WERI-Rb-1 (cell line): ENCODE measurements at regions not wholly inside any gene's neighbourhood (a gene's known extent, or its start where the extent isn't known, plus 50 kb on each side); places are given as distances from the start of the nearest gene placed in this dataset.

Experiments used
- DNase-seq: peaks from one replicate; pipeline ENCODE4 v3.0.0-alpha.2; 2020
- H3K27ac ChIP-seq: fragments of 250-450 bp; sonication (Bioruptor Pico); 2 replicates; pipeline ENCODE4 v1.5.1; 2020; ENCODE audit warnings: mild to moderate bottlenecking, moderate library complexity
- H3K27me3 ChIP-seq: fragments of 250-450 bp; sonication (Bioruptor Pico); 2 replicates; pipeline ENCODE4 v1.5.1; 2021; ENCODE audit warnings: mild to moderate bottlenecking, low read depth, moderate library complexity; ENCODE audit not compliant: insufficient read depth, severe bottlenecking
- H3K36me3 ChIP-seq: fragments of 250-450 bp; sonication (Bioruptor Pico); 2 replicates; pipeline ENCODE4 v1.5.1; 2020; ENCODE audit warnings: mild to moderate bottlenecking, moderate library complexity
- H3K4me3 ChIP-seq: 2 replicates; pipeline ENCODE4 v1.5.1; 2011; ENCODE audit warnings: low read depth, mild to moderate bottlenecking, control low read depth, low read length
- H3K9me3 ChIP-seq: fragments of 250-450 bp; sonication (Bioruptor Pico); 2 replicates; pipeline ENCODE4 v1.5.1; 2021; ENCODE audit warnings: mild to moderate bottlenecking, moderate library complexity; ENCODE audit not compliant: severe bottlenecking
- TF ChIP-seq, protein P1 (sequence below): IDR thresholded peaks from 2 replicates; pipeline ENCODE4 v1.5.1; 2011; ENCODE audit warnings: low read depth, mild to moderate bottlenecking, control low read depth, inconsistent platforms, low read length

DNA sequence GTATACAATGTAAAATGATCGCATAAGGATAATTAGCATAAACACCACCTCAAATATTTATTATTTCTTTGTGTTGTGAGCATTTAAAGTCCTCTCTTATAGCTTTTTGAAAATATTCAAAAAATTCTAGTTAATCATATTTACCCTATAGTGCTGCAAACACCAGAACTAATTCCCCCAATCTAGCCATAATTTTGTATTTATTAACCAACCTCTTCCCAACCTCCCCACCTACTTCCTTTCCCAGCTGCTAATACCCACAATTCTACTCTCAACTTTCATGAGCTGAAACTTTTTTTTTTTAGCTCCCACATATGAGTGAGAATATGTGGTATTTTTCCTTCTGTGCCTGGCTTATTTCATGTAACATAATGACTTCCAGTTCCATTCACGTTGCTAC lies 317.8 kb upstream of the ATP10B start:
- DNase-seq: no peak
- Histone ChIP-seq H3K36me3 (no peaks in the 10 kb centered on the region), H3K4me3 (no peak overlapping the region), H3K27me3 (peaks cover 20% of the 10 kb centered on the region), H3K9me3 (no peaks in the 10 kb centered on the region), H3K27ac (no peak overlapping the region)
- TF ChIP-seq, protein P1, sequence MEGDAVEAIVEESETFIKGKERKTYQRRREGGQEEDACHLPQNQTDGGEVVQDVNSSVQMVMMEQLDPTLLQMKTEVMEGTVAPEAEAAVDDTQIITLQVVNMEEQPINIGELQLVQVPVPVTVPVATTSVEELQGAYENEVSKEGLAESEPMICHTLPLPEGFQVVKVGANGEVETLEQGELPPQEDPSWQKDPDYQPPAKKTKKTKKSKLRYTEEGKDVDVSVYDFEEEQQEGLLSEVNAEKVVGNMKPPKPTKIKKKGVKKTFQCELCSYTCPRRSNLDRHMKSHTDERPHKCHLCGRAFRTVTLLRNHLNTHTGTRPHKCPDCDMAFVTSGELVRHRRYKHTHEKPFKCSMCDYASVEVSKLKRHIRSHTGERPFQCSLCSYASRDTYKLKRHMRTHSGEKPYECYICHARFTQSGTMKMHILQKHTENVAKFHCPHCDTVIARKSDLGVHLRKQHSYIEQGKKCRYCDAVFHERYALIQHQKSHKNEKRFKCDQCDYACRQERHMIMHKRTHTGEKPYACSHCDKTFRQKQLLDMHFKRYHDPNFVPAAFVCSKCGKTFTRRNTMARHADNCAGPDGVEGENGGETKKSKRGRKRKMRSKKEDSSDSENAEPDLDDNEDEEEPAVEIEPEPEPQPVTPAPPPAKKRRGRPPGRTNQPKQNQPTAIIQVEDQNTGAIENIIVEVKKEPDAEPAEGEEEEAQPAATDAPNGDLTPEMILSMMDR: no peak

DNA sequence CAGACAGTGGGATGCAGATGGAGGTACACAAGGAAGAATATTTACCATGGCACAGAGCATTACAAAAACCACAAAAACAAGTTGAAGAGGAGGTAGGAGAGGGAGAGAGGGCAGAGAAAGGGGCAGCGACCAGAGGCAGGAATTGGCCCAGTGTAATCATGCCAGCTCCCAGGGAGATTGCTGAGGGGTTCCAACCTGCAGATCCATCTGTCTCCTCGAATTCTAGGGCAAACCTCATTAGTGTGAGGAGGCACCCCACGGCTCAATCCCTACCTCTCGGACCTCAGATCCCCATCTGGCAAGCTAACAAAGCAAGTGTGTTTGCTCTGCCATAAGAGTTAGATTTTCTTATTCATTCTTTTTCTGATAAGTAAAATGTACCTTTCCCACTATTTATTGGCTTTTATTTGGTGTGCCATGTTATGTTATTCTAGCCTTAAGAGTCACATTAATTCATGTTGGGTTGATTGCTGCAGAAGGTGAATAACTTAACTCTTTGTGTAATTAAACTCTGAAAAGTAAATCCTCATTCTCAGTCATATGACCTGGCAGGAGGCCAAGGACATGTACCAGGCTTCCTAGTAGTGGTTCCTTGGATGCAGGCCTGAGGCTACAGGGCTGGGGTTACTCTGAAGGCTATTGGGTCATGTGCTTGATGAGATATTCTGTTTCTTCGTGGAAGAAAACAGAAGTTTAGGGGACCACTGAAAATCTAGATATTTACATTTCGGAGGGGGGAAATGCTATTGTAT lies 315.2 kb upstream of the ATP10B start:
- H3K27me3 ChIP-seq: peaks cover 35% of the 10 kb centered on the region
- no peaks in the 10 kb centered on the region for H3K36me3 ChIP-seq
- TF ChIP-seq, protein P1: no peak
- H3K9me3 ChIP-seq: no peaks in the 10 kb centered on the region
- DNase-seq: no peak
- H3K27ac ChIP-seq: no peak overlapping the region
- no peak overlapping the region for H3K4me3 ChIP-seq

DNA sequence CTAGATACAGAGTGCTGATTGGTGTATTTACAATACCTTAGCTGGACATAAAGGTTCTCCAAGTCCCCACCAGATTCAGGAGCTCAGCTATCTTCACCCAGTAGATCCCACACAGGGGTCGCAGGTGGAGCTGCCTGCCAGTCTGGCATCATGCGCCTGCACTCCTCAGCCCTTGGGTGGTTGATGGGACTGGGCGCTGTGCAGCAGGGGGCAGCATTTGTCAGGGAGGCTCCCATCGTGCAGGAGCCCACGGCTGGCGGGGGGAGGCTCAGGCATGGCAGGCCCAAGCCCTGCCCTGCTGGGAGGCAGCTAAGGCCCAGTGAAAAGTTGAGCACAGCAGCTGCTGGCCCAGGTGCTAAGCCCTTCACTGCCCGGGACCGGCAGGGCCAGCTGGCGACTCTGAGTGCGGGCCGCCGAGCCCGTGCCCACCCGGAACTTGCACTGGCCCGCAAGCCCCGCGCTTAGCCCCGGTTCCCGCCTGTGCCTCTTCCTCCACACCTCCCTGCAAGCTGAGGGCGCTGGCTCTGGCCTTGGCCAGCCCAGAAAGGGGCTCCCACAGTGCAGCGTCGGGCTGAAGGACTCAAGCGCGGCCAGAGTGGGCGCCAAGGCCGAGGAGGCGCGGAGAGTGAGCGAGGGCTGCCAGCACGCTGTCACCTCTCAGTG lies 314.1 kb upstream of the ATP10B start:
- Histone ChIP-seq H3K27ac (no peak overlapping the region), H3K4me3 (no peak overlapping the region), H3K36me3 (no peaks in the 10 kb centered on the region), H3K9me3 (no peaks in the 10 kb centered on the region), H3K27me3 (peaks cover 38% of the 10 kb centered on the region)
- TF ChIP-seq, protein P1: no peak
- DNase-seq: no peak

DNA sequence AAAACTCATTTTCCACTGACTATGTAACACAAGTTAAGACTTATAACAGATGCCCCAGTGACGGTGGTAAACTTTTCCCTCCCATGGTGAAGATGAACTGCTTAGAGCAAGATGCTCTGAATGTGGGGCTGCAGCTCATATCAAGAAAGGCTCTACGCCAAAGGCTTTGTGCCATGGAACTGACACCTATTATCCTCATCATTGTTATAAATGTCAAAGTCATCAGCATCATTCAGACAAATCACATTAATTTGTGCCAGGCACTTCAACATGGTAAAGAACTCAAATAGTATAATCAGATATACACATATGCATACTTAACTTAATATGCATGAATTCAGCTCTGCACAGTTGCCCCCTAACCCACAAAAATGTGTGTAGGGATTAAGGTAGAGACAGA lies 305.9 kb upstream of the ATP10B start:
- no peaks in the 10 kb centered on the region for H3K36me3 ChIP-seq
- H3K27me3 ChIP-seq: peaks cover 34% of the 10 kb centered on the region
- TF ChIP-seq, protein P1: no peak
- H3K27ac ChIP-seq: no peak overlapping the region
- no peak overlapping the region for H3K4me3 ChIP-seq
- no peak for DNase-seq
- no peaks in the 10 kb centered on the region for H3K9me3 ChIP-seq

DNA sequence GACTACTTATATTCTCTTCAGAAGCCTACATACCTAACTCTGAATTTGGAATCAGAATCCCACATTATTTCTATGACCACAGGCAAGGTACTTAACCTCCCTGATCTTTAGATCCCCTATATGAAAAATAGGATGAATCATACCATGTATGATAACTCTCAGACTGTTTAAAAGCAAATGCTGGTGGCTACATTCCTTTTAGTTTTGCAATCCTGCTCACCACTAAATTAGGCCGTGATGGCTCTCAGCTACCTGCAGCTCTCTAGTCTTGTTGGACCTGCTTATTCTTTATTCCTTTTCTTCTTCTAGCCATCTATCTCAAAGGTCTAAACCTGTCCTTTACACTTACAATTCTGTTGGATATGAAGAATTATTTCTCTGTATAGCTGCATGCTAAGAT lies 303.4 kb upstream of the ATP10B start:
- TF ChIP-seq, protein P1: no peak
- H3K27ac ChIP-seq: no peak overlapping the region
- H3K27me3 ChIP-seq: peaks cover 41% of the 10 kb centered on the region
- no peaks in the 10 kb centered on the region for H3K36me3 ChIP-seq
- H3K4me3 ChIP-seq: no peak overlapping the region
- H3K9me3 ChIP-seq: no peaks in the 10 kb centered on the region
- no peak for DNase-seq
